PC-3 (cell line): ENCODE measurements at regions not wholly inside any gene's neighbourhood (a gene's known extent, or its start where the extent isn't known, plus 50 kb on each side); places are given as distances from the start of the nearest gene placed in this dataset.

ENCODE experiments used
- ATAC-seq: fragments of 200-7000 bp; cut with Tn5 transposase; 2 replicates; pipeline ENCODE4 v1.9.1; 2020; ENCODE audit warnings: mild to moderate bottlenecking, moderate library complexity
- BruUV-seq: library from RNA; stranded (reverse); fragments of 400-500 nt; replicated peaks from 2 replicates; lab custom pipeline; 2021; lab: Mats Ljungman, UMichigan
- CTCF ChIA-PET: fragments of 300-600 bp; sonication (Branson Sonifier 250); formaldehyde crosslinking; loops from one replicate; lab custom pipeline; 2022; ENCODE audit warnings: antibody characterized with exemption; lab: Charles Lee
- POLR2A ChIA-PET: fragments of 300-600 bp; sonication (Branson Sonifier 250); formaldehyde crosslinking; loops from one replicate; lab custom pipeline; 2022; ENCODE audit warnings: antibody characterized with exemption; ENCODE audit not compliant: unreplicated experiment; lab: Charles Lee
- DNase-seq: peaks from one replicate; pipeline ENCODE4 v3.0.0-alpha.2; 2015
- H2AFZ ChIP-seq: fragments of 300-600 bp; sonication (generic); 2 replicates; pipeline ENCODE4 v1.6.0; 2016; ENCODE audit warnings: antibody characterized with exemption, low read length
- H3F3A ChIP-seq: fragments of 300-600 bp; sonication (generic); one replicate; pipeline ENCODE4 v1.6.0; 2017; ENCODE audit warnings: antibody characterized with exemption, low read length, control low read depth, mild to moderate bottlenecking; ENCODE audit not compliant: unreplicated experiment
- H3K27ac ChIP-seq: fragments of 300-600 bp; sonication (generic); 2 replicates; pipeline ENCODE4 v1.5.1; 2016; ENCODE audit warnings: mild to moderate bottlenecking, low read length
- H3K27me3 ChIP-seq: fragments of 300-600 bp; sonication (generic); 2 replicates; pipeline ENCODE4 v1.6.1; 2016; ENCODE audit warnings: low read length, mixed read lengths
- H3K36me3 ChIP-seq: fragments of 300-600 bp; sonication (generic); 2 replicates; pipeline ENCODE4 v1.6.1; 2016; ENCODE audit warnings: low read depth, mixed run types, low read length, mixed read lengths
- H3K4me1 ChIP-seq: fragments of 300-600 bp; sonication (generic); 2 replicates; pipeline ENCODE4 v1.5.1; 2016; ENCODE audit warnings: low read length; ENCODE audit not compliant: insufficient read depth
- H3K4me2 ChIP-seq: fragments of 300-600 bp; sonication (generic); 2 replicates; pipeline ENCODE4 v1.6.0; 2016; ENCODE audit warnings: low read length
- H3K4me3 ChIP-seq: fragments of 300-600 bp; sonication (generic); 2 replicates; pipeline ENCODE4 v1.5.1; 2016; ENCODE audit warnings: mild to moderate bottlenecking, low read length, mixed read lengths
- H3K79me2 ChIP-seq: fragments of 300-600 bp; sonication (generic); 2 replicates; pipeline ENCODE4 v1.6.1; 2017; ENCODE audit warnings: low read length, mixed read lengths
- H3K9ac ChIP-seq: fragments of 300-600 bp; sonication (generic); 2 replicates; pipeline ENCODE4 v1.6.0; 2016; ENCODE audit warnings: mild to moderate bottlenecking, low read length
- H3K9me2 ChIP-seq: fragments of 300-600 bp; sonication (generic); replicated peaks from 2 replicates; pipeline ENCODE4 v1.6.1; 2016; ENCODE audit warnings: mixed run types, low read length, mixed read lengths
- H3K9me3 ChIP-seq: fragments of 300-600 bp; sonication (generic); 2 replicates; pipeline ENCODE4 v1.6.1; 2016; ENCODE audit warnings: low read length, mixed read lengths
- H4K20me1 ChIP-seq: fragments of 300-600 bp; sonication (generic); 2 replicates; pipeline ENCODE4 v1.6.1; 2016; ENCODE audit warnings: low read length, mixed read lengths
- EZH2 ChIP-seq: fragments of 300-600 bp; sonication (generic); IDR thresholded peaks from one replicate; pipeline ENCODE4 v1.6.1; 2017; ENCODE audit warnings: antibody characterized with exemption, mild to moderate bottlenecking, low read length; ENCODE audit not compliant: unreplicated experiment
- EZH2phosphoT487 ChIP-seq: fragments of 300-600 bp; sonication (generic); IDR thresholded peaks from 2 replicates; pipeline ENCODE4 v1.6.1; 2018; ENCODE audit warnings: mild to moderate bottlenecking, antibody characterized with exemption, low read length, borderline replicate concordance
- intact Hi-C: fragments of 100-400 bp; cut with micrococcal nuclease; formaldehyde crosslinking; loops from 2 replicates; pipeline ENCODE4 v1.9.0; 2023
- TF ChIP-seq, protein P1 (sequence below): fragments of 300-600 bp; sonication (generic); conservative IDR thresholded peaks from 2 replicates; pipeline ENCODE4 v1.5.1; 2017; ENCODE audit warnings: antibody characterized with exemption, low read depth, mild to moderate bottlenecking, low read length

GRCh38 chr21:21731626-21732025, 733.4 kb downstream of the NCAM2 start:
- CTCF ChIA-PET = no interaction called here
- intact Hi-C loops = no loop called here
- no TSS peak for BruUV-seq

DNA sequence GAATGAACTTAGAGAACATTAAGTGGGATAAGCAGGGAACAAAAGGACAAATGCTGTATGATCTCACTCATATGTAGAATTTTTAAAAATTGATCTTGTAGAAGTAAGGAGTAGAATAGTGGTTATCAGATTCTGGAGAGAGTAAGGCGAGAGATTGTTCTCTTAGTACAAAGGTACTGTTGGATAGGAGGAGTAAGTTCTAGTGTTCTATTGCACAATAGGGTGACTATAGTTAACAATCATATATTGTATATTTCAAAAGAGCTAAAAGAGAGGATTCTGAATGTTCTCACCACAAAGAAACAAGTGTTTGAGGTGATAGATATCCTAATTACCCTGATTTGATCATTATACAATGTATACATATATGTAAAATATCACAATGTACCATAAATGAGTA, 735.9 kb downstream of the NCAM2 start:
- Histone ChIP-seq H2AFZ (no peak overlapping the region), H3K36me3 (no peaks in the 10 kb centered on the region), H3K4me2 (no peak overlapping the region), H3K27ac (no peak overlapping the region), H3K79me2 (no peaks in the 10 kb centered on the region), H3K4me3 (no peak overlapping the region), H3K9me2 (no peaks in the 10 kb centered on the region), H3K4me1 (no peaks in the 10 kb centered on the region), H4K20me1 (no peaks in the 10 kb centered on the region), H3K27me3 (no peaks in the 10 kb centered on the region), H3K9me3 (peaks cover 10% of the 10 kb centered on the region; the same call in 1 of the 2 replicates), H3K9ac (no peak overlapping the region), H3F3A (no peaks in the 10 kb centered on the region)
- no peak for TF ChIP-seq EZH2phosphoT487
- TF ChIP-seq EZH2 = no peak
- TF ChIP-seq, protein P1, sequence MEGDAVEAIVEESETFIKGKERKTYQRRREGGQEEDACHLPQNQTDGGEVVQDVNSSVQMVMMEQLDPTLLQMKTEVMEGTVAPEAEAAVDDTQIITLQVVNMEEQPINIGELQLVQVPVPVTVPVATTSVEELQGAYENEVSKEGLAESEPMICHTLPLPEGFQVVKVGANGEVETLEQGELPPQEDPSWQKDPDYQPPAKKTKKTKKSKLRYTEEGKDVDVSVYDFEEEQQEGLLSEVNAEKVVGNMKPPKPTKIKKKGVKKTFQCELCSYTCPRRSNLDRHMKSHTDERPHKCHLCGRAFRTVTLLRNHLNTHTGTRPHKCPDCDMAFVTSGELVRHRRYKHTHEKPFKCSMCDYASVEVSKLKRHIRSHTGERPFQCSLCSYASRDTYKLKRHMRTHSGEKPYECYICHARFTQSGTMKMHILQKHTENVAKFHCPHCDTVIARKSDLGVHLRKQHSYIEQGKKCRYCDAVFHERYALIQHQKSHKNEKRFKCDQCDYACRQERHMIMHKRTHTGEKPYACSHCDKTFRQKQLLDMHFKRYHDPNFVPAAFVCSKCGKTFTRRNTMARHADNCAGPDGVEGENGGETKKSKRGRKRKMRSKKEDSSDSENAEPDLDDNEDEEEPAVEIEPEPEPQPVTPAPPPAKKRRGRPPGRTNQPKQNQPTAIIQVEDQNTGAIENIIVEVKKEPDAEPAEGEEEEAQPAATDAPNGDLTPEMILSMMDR = no peak
- ATAC-seq (no peak), DNase-seq (no peak)
- no TSS peak for BruUV-seq
- ChIA-PET POLR2A (no interaction called here), CTCF (no interaction called here)
- intact Hi-C loops = no loop called here

More at GRCh38 chr21:21731626-21732025, 733.4 kb downstream of the NCAM2 start:
- TF ChIP-seq, protein P1 = no peak
- TF ChIP-seq EZH2phosphoT487 (no peak), EZH2 (no peak)
- no peaks in the 10 kb centered on the region for H3K9me2 ChIP-seq
- H4K20me1 ChIP-seq = no peaks in the 10 kb centered on the region
- H3K4me2 ChIP-seq = no peak overlapping the region
- no peak overlapping the region for H2AFZ ChIP-seq
- no peak overlapping the region for H3K9ac ChIP-seq
- H3K4me3 ChIP-seq = no peak overlapping the region
- no peak overlapping the region for H3K27ac ChIP-seq
- no peaks in the 10 kb centered on the region for H3F3A ChIP-seq
- H3K79me2 ChIP-seq = no peaks in the 10 kb centered on the region
- POLR2A ChIA-PET = no interaction called here
- H3K36me3 ChIP-seq = no peaks in the 10 kb centered on the region
- H3K4me1 ChIP-seq = no peaks in the 10 kb centered on the region
- DNase-seq (no peak), ATAC-seq (no peak)
- H3K9me3 ChIP-seq = peaks cover 6% of the 10 kb centered on the region; the same call in 1 of the 2 replicates
- H3K27me3 ChIP-seq = no peaks in the 10 kb centered on the region

- Histone ChIP-seq H3K9me3 (peaks cover 4% of the 10 kb centered on the region; the same call in 1 of the 2 replicates), H3K4me3 (no peak overlapping the region), H3K9me2 (no peaks in the 10 kb centered on the region), H3K36me3 (no peaks in the 10 kb centered on the region), H3K79me2 (no peaks in the 10 kb centered on the region), H3K9ac (no peak overlapping the region), H3K4me2 (no peak overlapping the region), H3F3A (no peaks in the 10 kb centered on the region), H2AFZ (no peak overlapping the region), H3K4me1 (no peaks in the 10 kb centered on the region), H3K27ac (no peak overlapping the region), H3K27me3 (no peaks in the 10 kb centered on the region), H4K20me1 (no peaks in the 10 kb centered on the region)
- CTCF ChIA-PET = no interaction called here
- POLR2A ChIA-PET = no interaction called here
- DNase-seq (no peak), ATAC-seq (no peak)
- no TSS peak for BruUV-seq
- TF ChIP-seq EZH2 = no peak
- intact Hi-C loops = no loop called here
Measured at GRCh38 chr21:21737186-21737585, 739.0 kb downstream of the NCAM2 start.
